ENCODE measurements at regions not wholly inside any gene's neighbourhood (a gene's known extent, or its start where the extent isn't known, plus 50 kb on each side); places are given as distances from the start of the nearest gene placed in this dataset.
"Not testable (repeated sequence)": the region's sequence is repeated elsewhere in the genome, so short reads cannot be mapped to it uniquely, and the experiment has no call there.

DNA sequence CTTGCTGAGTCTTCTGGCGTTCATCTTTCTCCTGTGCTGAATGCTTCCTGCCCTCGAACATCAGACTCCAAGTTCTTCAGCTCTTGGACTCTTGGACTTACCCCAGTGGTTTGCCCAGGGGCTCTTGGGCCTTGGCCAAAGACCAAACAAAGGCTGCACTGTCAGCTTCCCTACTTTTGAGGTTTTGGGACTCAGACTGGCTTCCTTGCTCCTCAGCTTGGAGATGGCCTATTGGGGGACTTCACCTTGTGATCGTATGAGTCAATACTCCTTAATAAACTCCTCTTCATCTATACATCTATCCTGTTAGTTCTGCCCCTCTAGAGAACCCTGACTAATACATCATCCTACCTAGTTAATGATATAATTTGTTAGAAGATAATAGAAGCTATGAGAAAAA lies 415.4 kb downstream of the TMEM38B start:
- not testable (repeated sequence) for DNase-seq (ENCODE audit: low spot score)

DNA sequence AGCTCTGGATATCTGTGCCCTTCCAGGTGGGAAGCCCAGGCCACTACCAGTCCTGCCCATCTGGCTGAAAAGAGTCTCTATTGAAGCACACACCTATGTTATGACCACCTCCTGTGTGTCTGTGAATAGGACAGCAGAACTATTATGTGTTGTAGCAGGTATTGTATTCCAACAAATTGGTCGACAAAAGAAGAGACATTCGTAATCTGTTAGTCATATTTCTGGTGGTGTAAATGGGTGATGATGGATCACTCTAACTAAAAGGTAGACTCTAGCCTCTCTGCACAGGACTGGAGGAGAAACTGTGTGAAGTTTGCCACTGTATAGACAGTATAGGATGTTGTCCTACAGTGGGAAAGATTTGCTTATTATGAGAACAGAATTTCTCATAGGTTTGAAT lies 416.1 kb downstream of the TMEM38B start:
- DNase-seq (ENCODE audit: low spot score): no peak

DNA sequence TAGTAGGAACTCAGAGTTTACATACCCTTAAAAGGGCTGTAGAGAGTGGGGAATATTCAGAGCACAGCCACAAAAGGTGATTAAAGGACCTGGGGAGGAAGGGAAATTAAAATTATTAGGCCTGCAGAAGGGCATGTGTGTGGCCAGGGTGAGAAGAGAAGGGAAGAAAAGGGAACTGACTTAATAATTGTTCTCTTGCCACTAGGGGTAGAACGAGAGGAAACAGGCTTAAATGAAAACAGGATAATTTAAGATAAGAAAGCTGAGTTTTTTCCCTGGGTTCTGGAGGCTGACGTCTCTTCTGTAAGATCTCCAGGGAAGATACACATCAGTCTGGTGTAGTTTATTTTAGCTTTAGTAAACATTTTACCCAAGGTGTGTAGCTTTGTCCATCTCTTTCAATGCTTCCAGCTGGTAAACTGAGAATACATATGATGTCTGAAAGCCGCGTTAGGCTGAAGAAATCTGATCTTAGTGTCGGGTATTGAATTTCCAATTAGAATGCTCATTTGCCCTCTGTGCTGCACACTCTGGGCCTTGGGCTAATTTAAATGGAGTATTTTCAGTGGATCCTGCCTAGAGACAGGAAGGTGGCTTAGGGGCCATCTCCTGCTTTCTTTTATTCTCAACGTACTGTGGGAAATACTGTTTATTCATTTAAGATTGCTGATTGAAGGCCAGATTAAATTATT lies 416.8 kb downstream of the TMEM38B start:
- no peak for DNase-seq (ENCODE audit: low spot score)

DNA sequence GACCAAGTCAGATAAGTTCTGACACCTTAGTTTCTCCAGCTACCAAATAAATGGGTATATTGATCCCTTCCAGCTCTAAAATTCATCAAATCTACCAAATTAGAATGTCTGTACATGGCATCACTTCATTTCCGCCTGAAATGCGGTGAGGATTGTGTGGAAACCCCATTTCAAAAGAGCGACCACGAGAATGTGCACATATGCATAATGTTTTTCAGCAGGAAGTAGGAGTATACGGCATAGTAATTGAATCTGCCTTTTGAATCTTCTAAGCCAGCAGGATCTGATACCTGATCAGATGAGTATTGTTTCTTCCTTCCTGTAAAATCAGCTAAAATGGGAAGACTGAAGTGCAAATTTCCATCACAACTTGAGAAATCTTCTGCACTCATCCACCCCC lies 418.6 kb downstream of the TMEM38B start:
- no peak for DNase-seq (ENCODE audit: low spot score)

DNA sequence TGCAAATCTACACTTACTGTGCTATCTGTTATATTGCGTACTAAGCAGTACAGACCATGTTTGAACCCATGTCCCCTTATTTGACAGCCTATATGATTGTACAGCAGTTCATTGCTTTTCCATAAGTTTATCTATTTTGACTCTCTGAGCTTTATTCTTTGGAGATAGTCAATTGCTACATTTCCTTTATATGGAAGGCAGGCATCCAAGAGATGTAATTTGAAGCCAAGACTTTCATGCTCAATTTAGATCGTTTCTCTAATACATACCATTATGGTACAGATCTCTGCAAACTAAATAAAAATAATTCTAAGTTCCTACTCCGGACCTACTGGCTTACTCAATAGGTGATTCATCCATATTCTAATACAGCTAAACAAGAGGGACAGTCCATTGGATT lies 424.8 kb downstream of the TMEM38B start:
- no peak for DNase-seq (ENCODE audit: low spot score)

DNA sequence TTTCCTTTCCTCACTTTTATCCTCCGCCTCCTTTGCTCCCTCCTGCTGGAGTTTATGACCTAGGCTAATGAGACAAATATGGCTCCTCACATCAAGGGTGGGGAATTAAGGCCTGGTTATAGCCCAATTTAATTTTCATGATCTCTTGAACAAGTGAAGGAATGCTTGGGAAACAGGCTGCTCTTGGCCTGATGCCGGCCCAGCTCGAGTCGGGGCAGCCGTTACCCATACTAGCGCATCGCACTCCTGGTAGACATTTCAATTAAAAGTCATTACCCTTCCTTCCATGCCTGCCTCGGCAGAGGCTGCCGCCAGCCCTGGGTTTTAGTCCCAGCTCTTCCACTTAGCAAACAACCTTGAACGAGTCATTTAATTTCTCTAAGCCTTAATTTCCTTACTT lies 425.7 kb downstream of the TMEM38B start:
- no peak for DNase-seq (ENCODE audit: low spot score)

DNA sequence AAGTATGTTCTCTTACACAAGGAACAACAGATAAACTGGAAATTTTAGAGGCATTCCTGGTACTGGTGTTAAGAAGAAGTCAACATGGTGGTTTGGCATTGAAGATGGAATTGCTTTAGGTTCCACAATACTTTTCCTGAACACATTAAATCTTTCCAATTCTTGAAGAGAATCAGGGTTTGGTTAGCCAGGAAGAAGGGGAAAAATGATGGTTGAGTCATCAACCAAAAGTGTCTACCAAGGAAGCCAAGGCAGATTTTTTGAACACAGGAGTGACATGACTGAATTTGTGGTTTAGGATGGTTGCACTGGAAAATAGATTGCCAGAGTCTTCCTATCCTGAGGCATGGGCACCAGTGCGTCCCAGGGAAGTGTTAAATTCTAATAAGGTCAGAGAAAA lies 433.4 kb downstream of the TMEM38B start:
- DNase-seq (ENCODE audit: low spot score): no peak

DNA sequence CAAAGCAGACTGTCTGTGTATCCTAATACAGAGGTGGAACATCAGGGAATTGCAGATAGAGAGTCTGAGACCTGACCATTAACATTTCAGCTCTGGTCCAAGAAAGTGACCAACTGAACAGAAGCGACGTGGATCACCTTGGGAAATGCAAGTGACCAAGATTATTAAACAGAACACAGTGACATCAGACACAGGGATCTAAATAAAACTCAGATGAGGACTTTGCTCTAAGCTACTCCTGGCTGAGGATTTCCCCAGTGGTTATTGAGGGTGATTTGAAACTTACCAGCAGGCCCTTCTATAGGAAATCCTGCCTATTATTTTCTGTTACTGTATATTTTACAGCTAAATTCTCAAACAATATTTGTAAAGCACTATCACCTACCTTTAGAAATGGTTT lies 436.0 kb downstream of the TMEM38B start:
- no peak for DNase-seq (ENCODE audit: low spot score)

DNA sequence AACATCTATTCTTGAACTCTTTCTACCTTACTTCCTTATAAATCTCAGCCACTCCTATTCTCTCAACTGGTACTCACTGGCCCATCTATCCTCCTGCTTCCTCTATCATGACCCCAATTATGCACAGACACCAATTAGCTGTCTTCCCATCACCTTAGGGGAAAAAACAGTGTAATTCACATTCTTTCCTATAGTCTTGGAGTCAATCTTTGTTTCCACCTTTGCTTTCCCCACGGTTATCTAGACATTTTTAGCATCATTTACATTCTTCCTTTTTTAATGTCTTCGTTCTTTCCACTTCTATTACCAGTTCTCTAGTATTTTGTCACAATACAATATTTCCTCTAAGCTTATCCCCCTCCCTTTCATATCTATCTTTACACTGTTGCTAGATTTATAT lies 449.4 kb downstream of the TMEM38B start:
- DNase-seq (ENCODE audit: low spot score): no peak

DNA sequence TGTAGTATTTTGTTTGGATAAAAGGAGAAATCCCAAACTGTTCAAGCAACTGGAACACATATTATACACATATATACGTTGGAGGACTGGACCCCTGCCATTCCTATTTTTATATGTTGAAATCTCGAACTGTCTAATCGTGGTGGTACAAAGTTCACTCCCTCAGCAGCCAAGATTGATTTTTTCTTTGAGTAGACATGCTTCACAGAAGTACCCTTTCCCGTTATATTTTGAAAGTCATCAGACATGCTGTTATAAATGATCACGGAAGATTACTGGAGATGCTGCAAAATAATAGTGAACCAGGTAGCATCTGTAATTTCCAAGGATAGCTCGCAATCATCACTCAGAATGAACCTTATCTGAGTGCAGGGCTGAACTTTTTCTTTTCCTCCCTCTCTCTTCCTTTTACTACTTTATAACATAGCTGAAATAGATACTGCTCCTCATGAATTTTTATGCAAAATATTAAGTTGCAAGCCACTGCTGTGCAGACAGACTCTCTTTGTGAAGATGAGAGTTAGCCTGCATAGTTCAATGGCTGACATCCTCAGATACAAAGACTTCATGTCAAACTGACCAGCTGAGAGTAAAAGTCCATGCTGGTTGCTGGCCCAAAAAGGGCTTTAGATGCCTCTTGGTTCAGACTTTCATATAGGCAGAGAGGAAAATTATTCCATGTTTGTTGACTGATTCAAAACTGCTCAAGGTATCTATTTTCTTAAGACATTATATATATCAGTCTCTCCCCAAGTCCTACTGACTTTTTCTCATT lies 451.9 kb downstream of the TMEM38B start:
- peak; percentile 1 for DNase-seq (ENCODE audit: low spot score)

DNA sequence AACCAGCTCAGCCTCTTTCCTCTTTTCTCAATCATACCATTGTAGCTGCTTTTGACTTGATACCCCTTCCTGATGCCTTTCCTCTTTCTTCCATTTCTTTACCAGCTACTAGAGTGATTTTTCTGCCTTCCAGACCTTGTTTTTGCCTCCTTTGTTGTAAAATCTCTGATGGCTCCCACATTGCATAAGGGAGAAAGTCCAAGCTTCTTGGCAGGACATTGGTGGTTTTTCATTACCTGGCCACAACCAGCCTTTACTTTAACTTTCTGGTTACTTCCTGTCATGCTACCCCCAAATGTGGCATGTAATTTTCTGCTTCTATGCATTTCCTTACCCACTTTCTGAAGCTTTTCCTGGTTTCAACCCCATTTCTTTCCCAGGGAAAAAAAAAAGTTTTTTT lies 452.5 kb downstream of the TMEM38B start:
- DNase-seq (ENCODE audit: low spot score): no peak

DNA sequence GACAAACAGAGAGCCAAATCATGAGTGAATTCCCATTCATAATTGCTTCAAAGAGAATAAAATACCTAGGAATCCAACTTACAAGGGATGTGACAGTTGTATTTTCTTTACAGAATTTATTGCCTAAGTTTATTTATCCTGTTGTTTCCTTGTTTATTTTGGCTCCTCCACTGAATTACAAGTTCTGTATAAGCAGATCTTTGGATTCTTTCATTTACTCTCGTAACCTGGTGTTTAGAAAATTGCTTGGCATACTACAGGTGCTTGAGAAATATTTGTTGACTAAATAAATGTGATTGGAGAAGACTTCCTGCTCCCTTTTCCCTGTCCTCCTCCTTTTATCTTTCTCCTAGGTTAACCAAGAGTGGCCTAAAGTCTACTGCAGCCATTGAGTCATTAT lies 455.6 kb downstream of the TMEM38B start:
- no peak for DNase-seq (ENCODE audit: low spot score)

DNA sequence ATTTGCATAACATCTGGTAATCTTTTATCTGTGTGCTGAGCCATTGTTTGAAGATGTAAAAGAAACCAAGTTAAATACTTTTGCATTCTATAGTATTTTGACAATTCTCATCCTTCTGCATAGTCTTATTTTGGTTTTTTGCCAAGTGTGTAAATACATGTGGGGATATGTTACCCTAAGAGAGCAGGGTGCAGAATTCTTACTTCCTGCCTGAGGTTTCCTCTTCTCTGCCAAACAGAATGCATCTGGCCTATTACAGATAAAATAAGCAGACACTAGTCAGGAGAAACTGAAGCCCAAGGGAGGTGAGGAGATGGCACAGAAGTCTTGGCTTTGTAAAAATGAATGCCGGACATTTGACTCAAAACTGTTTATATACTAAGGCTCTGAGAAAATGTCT lies 462.1 kb downstream of the TMEM38B start:
- no peak for DNase-seq (ENCODE audit: low spot score)

DNA sequence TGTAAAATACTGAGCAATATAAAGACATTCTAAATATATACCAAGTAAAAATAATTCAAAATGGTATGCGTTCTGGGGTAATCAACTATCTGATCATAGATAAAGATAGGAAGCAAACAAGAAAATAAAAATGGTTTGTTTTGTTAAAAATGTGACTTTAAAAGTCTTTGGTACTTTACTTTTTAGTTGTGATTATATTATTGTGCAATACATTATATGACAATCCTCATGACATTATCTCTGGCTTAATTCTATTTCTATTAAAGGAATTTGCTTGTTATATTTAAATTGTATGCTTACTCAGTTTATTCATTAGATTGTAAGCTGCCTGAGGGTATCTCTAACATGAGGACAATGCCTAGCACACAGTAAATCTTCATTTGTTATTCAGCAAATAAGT lies 477.9 kb downstream of the TMEM38B start:
- no peak for DNase-seq (ENCODE audit: low spot score)

DNA sequence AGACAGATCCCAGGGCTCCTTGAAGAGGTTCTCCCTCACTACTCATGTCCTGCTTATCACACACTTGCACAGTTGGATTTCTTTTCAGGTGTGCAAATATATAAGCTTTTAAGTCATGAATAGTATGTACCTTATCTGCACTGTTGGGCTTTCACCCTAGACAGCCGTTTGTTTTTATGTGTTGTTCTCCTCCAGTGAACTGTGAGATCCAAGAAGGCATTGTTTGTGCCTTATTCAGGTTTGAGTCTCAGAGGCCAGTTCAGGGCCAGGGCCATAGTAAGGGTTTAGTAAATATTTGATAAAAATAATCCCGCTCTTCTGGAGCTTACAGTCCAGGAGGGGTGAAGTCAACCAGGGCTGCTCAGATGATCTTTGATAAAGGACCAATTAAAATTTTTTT lies 480.0 kb downstream of the TMEM38B start:
- DNase-seq (ENCODE audit: low spot score): no peak

DNA sequence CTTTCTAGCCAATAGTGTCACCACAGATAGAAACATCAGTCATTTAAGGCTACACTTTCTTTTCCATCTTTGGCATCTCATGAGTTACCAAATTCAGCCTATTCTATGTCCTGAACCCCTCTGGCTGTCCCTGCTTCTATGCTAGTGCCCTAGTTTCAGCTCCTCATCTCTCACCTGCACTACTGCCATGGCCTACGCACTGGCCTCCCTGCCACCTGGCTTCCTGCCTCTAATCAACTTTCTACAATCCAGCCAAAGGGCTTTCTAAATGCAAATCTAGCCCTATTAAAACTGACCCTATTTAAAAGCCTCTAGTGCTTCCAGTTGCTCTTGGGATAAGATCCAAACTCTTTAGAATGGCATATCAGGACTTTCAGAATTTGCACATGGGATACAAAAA lies 482.9 kb downstream of the TMEM38B start:
- DNase-seq (ENCODE audit: low spot score): no peak

DNA sequence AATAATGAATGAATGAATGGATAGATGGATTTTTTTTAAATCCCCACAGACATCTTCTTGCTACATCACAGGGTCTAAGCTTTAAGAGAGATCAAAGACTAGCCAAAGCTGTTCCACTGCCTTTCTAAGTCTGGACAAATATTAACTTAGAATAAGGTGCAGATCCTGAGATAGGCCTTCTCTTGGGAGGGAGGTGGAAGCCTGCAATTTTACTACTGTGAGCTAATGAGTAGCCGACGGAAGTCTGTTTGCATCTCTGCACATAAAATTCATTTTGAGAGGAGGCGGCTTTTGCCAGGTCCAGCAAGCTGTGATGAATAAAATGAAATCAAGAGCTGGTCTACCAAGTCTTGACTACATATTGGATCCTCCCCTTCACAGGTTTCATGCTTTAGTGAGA lies 484.9 kb downstream of the TMEM38B start:
- DNase-seq (ENCODE audit: low spot score): peak; percentile 12

DNA sequence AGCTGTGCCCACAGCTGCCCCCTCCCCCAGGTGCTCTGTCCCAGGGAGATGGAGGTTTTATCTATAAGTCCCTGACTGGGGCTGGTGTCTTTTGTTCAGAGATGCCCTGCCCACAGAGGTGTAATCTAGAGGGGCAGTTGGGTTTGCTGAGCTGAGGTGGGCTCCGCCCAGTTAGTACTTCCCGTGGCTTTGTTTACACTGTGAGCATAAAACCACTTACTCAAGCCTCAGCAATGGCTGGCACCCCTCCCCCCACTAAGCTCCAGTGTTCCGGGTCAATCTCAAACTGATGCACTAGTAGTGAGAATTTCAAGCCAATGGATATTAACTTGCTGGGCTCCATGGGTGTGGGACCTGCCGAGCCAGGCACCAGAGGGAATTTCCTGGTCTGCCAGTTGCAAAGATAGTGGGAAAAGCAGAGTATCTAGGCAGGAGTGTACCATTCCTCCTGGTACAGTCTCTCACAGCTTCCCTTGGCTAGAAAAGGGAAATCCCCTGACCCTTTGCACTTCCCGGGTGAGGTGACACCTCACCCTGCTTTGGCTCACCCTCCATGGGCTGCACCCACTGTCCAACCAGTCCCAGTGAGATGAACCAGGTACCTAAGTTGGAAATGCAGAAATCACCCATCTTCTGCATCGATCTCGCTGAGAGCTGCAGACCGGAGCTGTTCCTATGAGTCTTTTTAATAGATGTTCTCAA lies 509.6 kb downstream of the TMEM38B start:
- DNase-seq (ENCODE audit: low spot score): not testable (repeated sequence)

DNA sequence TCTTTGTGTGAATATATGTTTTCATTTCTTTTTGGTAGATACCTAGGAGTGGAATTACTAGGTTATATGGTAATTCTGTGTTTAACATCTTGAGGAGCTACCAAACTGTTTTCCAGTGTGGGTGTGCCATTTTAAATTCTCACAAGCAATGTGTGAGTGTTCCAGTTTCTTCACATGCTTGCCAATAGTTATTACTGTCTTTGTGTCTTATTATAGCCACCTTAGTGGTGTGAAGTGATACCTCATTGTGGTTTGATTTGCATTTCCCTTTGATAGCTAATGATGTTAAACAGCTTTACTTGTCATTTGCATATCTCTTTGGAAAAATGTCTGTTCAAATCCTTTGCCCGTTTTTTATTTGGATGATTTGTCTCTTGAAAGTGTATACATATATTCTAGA lies 513.0 kb downstream of the TMEM38B start:
- no peak for DNase-seq (ENCODE audit: low spot score)

DNA sequence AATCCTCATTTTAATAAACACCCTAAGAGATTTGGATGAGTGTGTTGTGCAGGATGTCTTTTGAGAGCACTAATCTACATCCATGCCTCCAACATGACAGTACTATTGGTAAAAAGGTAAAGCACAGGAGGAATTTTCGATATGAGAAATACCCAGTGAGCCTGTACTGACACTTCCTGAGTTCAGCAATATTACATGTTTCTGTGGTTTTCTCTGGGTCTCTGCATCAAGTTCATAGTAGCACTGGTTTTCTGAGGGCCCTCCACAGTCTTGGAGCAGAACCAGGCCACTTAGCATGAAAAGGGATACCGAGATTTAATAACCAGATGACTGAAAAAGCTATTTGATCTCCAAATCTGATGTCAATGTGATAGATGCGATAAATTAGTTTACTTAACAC lies 524.1 kb downstream of the TMEM38B start:
- no peak for DNase-seq (ENCODE audit: low spot score)

DNA sequence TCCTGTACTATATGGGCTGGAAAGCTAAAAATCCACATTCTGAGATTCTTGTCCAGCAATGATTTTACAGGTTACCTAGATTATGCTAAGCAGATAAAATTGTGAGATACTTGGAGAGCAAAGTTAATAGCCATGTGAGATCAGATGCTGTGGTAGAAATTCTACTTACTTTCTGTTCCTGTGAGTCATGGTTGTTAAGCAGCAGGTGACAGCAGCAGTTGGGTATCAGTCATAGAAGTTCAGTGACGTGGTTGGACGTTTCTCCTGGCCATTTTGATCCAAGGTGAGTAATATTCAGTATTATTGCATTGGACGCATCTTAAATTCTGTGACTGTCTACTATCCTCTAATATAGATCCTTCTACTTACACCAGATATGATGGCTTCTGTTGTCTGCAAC lies 524.5 kb downstream of the TMEM38B start:
- no peak for DNase-seq (ENCODE audit: low spot score)

DNA sequence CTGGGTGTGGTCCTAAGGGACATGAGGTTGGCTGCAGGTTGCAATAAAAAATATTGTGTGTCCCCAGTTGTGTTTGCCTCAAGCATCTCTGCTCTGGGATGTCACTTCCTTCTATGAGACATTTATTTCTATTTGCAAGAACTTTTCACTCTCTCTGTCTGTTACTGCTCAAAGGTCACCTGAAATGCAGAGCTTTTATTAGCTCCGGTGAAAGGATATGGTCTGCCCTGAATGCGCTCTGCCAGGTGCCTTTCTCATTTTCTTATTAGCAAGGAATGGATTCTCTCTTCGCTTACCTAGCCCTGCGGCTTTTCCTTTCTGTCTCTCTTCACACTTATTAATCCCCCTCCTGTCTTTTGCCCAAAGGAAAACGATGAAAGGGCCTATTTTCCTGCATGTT lies 526.1 kb downstream of the TMEM38B start:
- no peak for DNase-seq (ENCODE audit: low spot score)

DNA sequence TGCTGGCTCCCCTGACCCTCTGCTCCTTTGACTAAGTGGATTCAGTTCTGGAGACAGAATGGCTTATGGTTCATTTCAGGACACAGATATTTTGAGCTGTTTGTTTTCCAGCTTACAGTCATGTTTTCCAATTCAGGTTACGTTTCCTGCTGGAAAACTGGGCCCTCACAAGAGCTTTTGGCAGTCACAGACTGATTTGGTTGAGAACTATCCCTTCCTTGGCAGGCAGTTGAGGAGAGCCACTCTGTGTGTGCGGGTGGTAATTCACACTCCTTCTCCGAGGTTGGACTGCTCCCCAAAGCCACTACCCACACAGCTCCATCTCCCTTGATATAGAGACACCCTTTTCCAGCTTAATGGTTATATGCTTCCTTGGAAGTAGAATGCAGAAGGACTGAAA lies 534.5 kb downstream of the TMEM38B start:
- DNase-seq (ENCODE audit: low spot score): no peak

Measured in HuH-7 (cell line).